T-helper 1 cell treated with Interleukin-12 subunit alpha and Interleukin-12 subunit beta and Interleukin-4 antibody, amounts not matched to agents 30 μg/mL and 1 μg/mL, for 36 hours (primary cell): ENCODE measurements at regions not wholly inside any gene's neighbourhood (a gene's known extent, or its start where the extent isn't known, plus 50 kb on each side); places are given as distances from the start of the nearest gene placed in this dataset.

Experiments used
- H3K27ac Mint-ChIP-seq: one replicate; pipeline ENCODE4 v1.8.0; 2021; ENCODE audit warnings: mild to moderate bottlenecking, mixed read lengths
- H3K27me3 Mint-ChIP-seq: one replicate; pipeline ENCODE4 v1.8.0; 2021; ENCODE audit warnings: low read depth, mixed read lengths
- H3K36me3 Mint-ChIP-seq: one replicate; pipeline ENCODE4 v1.8.0; 2021; ENCODE audit warnings: low read depth, mixed read lengths
- H3K4me1 Mint-ChIP-seq: one replicate; pipeline ENCODE4 v1.8.0; 2021; ENCODE audit warnings: low read depth, mixed read lengths
- H3K4me3 Mint-ChIP-seq: one replicate; pipeline ENCODE4 v1.8.0; 2021; ENCODE audit warnings: mild to moderate bottlenecking, moderate library complexity, mixed read lengths
- H3K9me3 Mint-ChIP-seq: one replicate; pipeline ENCODE4 v1.8.0; 2021; ENCODE audit warnings: mixed read lengths

- no peaks in the 10 kb centered on the region for H3K9me3 Mint-ChIP-seq
- H3K27ac Mint-ChIP-seq = no peak overlapping the region
- H3K36me3 Mint-ChIP-seq = no peaks in the 10 kb centered on the region
- no peak overlapping the region for H3K4me3 Mint-ChIP-seq
- no peaks in the 10 kb centered on the region for H3K4me1 Mint-ChIP-seq
- no peaks in the 10 kb centered on the region for H3K27me3 Mint-ChIP-seq
Measured at GRCh38 chr11:109728056-109728455, 306.1 kb downstream of the C11orf87 start.

DNA sequence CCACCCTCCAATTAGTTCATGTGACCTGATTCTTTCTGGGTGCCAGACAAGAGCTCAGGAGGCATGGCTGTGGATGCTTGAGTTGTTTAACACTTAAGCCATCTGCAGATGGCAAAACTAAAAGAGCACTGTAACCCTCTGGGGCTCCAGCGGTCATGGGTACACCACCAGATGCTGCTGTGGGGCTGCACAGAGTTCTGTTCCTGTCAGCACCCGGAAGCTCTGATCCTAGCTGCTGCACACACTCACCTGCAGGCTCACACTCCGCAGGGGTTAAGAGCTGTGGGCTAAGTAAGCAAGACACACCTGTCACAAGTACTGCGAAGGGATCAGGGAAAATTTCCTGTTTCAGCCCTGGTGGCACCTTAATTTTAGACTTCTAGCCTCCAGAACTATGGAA, 307.8 kb downstream of the C11orf87 start:
- no peak overlapping the region for H3K4me3 Mint-ChIP-seq
- no peak overlapping the region for H3K27ac Mint-ChIP-seq
- no peaks in the 10 kb centered on the region for H3K9me3 Mint-ChIP-seq
- H3K36me3 Mint-ChIP-seq = no peaks in the 10 kb centered on the region
- H3K4me1 Mint-ChIP-seq = no peaks in the 10 kb centered on the region
- no peaks in the 10 kb centered on the region for H3K27me3 Mint-ChIP-seq

- H3K36me3 Mint-ChIP-seq = no peaks in the 10 kb centered on the region
- no peak overlapping the region for H3K4me3 Mint-ChIP-seq
- no peaks in the 10 kb centered on the region for H3K27me3 Mint-ChIP-seq
- H3K27ac Mint-ChIP-seq = no peak overlapping the region
- H3K4me1 Mint-ChIP-seq = no peaks in the 10 kb centered on the region
- no peaks in the 10 kb centered on the region for H3K9me3 Mint-ChIP-seq
Measured at GRCh38 chr11:109730669-109731068, 308.7 kb downstream of the C11orf87 start.

GRCh38 chr11:109731451-109731850, 309.5 kb downstream of the C11orf87 start:
- H3K27me3 Mint-ChIP-seq = no peaks in the 10 kb centered on the region
- H3K4me3 Mint-ChIP-seq = no peak overlapping the region
- no peaks in the 10 kb centered on the region for H3K9me3 Mint-ChIP-seq
- no peak overlapping the region for H3K27ac Mint-ChIP-seq
- no peaks in the 10 kb centered on the region for H3K36me3 Mint-ChIP-seq
- no peaks in the 10 kb centered on the region for H3K4me1 Mint-ChIP-seq

DNA sequence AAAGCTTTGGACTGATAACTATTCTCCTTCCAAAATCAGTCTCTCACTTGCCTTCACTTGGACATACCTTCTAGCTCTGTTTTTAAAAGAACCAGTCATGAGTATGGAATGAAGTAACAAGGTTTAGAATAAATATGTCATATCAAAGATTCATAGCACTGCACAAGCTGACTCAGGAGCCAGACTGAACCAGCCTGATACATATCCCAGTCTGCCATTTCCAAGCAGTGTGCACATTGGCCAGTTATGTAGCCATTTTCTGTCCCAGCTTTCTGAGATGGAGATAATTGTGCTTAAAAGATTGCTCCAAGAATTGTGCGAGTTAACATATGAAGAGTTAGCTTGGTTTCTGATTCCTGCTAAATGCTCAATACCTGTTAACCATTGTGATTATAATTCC, 311.3 kb downstream of the C11orf87 start:
- H3K9me3 Mint-ChIP-seq = no peaks in the 10 kb centered on the region

GRCh38 chr11:109734566-109734965, 312.6 kb downstream of the C11orf87 start:
- Mint-ChIP-seq H3K27me3 (no peaks in the 10 kb centered on the region), H3K9me3 (no peaks in the 10 kb centered on the region), H3K36me3 (no peaks in the 10 kb centered on the region), H3K4me1 (no peaks in the 10 kb centered on the region), H3K4me3 (no peak overlapping the region), H3K27ac (no peak overlapping the region)

More for the DNA sequence above, 311.3 kb downstream of the C11orf87 start:
- H3K36me3 Mint-ChIP-seq = no peaks in the 10 kb centered on the region
- H3K27me3 Mint-ChIP-seq = no peaks in the 10 kb centered on the region
- no peaks in the 10 kb centered on the region for H3K4me1 Mint-ChIP-seq
- H3K27ac Mint-ChIP-seq = no peak overlapping the region
- H3K4me3 Mint-ChIP-seq = no peak overlapping the region

DNA sequence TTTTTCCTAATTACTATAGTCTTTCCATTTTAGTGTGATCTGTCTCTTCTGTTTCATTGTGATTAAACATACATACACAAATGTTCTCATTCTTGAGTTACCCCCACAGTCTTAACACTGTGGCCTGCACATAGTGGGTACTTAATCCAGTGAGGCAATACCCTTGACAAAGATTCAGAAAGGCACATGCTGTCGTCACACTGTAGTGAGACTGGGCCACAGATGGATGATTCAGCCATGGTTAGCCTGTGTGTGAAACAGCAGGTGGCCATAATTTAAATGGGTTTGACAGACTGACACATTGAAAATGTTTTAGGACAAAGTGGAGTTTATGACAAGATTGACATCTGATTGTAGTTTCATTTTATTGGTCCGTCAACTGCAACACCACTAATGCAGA, 313.1 kb downstream of the C11orf87 start:
- Mint-ChIP-seq H3K36me3 (no peaks in the 10 kb centered on the region), H3K27me3 (no peaks in the 10 kb centered on the region), H3K4me1 (no peaks in the 10 kb centered on the region), H3K4me3 (no peak overlapping the region), H3K9me3 (no peaks in the 10 kb centered on the region), H3K27ac (no peak overlapping the region)

DNA sequence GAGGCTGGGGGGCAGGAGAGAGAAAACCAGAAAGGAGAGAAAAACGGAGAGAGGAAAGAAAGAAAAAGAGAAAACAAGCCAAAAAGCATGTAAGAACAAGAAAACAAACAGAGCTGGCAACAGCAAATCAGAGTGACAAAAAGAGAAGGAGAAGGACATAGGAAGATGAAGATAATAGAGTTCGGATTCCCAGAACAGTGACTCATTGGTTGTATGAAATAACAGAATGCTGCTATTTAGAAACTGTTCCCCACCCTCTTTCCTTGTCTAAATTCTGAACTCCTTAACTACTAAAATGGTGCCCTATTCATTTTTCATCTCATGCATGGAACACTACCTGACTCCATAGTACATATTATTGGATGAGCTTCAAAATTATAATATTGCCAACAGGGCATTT, 317.4 kb downstream of the C11orf87 start:
- Mint-ChIP-seq H3K4me3 (no peak overlapping the region), H3K4me1 (no peaks in the 10 kb centered on the region), H3K27ac (no peak overlapping the region), H3K36me3 (no peaks in the 10 kb centered on the region), H3K27me3 (no peaks in the 10 kb centered on the region), H3K9me3 (no peaks in the 10 kb centered on the region)

- H3K27me3 Mint-ChIP-seq = no peaks in the 10 kb centered on the region
Measured at GRCh38 chr11:109745996-109746625, 324.1 kb downstream of the C11orf87 start.

DNA sequence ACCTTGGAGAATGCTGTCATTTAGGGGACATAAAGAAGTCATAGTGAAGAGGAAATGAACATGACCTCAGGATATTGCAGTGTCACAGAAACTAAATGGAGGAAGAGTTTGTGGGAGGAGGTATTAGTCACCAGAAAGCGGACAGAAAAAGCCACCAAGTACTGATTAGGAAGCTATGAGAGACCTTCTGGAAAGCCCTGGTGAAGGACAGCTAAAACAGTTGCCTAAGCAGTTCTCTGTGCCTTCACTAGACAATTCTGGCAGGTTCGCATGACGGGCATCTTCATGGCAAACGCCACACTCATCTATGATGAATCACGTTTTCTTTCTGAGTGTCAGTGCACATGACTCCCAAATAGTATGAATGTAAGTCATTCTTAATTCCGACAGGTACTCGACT, 325.8 kb downstream of the C11orf87 start:
- no peak overlapping the region for H3K27ac Mint-ChIP-seq
- no peaks in the 10 kb centered on the region for H3K9me3 Mint-ChIP-seq
- no peak overlapping the region for H3K4me3 Mint-ChIP-seq
- no peaks in the 10 kb centered on the region for H3K4me1 Mint-ChIP-seq
- no peaks in the 10 kb centered on the region for H3K27me3 Mint-ChIP-seq
- H3K36me3 Mint-ChIP-seq = no peaks in the 10 kb centered on the region

More at GRCh38 chr11:109745996-109746625, 324.1 kb downstream of the C11orf87 start:
- no peaks in the 10 kb centered on the region for H3K9me3 Mint-ChIP-seq
- H3K4me1 Mint-ChIP-seq = no peaks in the 10 kb centered on the region
- no peak overlapping the region for H3K4me3 Mint-ChIP-seq
- H3K27ac Mint-ChIP-seq = no peak overlapping the region
- H3K36me3 Mint-ChIP-seq = no peaks in the 10 kb centered on the region

- no peak overlapping the region for H3K4me3 Mint-ChIP-seq
- H3K27ac Mint-ChIP-seq = no peak overlapping the region
- no peaks in the 10 kb centered on the region for H3K9me3 Mint-ChIP-seq
- no peaks in the 10 kb centered on the region for H3K36me3 Mint-ChIP-seq
- H3K27me3 Mint-ChIP-seq = no peaks in the 10 kb centered on the region
- no peaks in the 10 kb centered on the region for H3K4me1 Mint-ChIP-seq
Measured at GRCh38 chr11:109749476-109749875, 327.5 kb downstream of the C11orf87 start.

GRCh38 chr11:109750964-109751363, 329.0 kb downstream of the C11orf87 start:
- H3K9me3 Mint-ChIP-seq = no peaks in the 10 kb centered on the region
- H3K27me3 Mint-ChIP-seq = no peaks in the 10 kb centered on the region
- H3K36me3 Mint-ChIP-seq = no peaks in the 10 kb centered on the region
- no peak overlapping the region for H3K27ac Mint-ChIP-seq
- no peaks in the 10 kb centered on the region for H3K4me1 Mint-ChIP-seq
- no peak overlapping the region for H3K4me3 Mint-ChIP-seq

DNA sequence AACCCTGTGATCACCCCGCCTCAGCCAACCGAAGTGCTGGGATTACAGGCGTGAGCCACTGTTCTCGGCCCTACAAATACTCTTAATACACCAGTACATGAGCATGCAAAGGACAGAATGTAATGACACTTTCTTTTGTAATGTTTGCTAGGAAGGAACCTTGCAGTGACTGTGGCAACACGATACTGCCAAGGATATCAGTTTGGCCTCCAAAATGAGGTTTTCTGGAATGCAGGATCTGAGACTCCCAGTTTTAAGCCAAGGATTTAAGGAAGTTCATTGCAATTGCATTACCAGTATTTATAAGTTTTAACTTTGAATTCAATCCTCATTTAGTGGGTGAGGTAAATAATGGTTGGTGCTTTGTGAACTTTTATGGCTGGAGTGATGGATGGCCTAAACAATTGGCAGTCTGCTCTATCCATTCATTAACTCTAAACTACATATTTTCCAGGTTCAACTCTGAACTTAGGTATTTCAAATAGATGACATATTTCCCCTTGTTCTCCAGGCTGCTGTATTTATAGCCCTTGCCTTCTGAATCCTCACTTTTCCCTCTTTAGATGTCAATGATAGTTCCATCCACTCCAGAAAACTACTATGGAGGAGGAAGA, 330.3 kb downstream of the C11orf87 start:
- H3K27ac Mint-ChIP-seq = no peak overlapping the region
- no peaks in the 10 kb centered on the region for H3K27me3 Mint-ChIP-seq
- no peaks in the 10 kb centered on the region for H3K4me1 Mint-ChIP-seq

GRCh38 chr11:109756521-109756920, 334.5 kb downstream of the C11orf87 start:
- no peak overlapping the region for H3K4me3 Mint-ChIP-seq
- no peaks in the 10 kb centered on the region for H3K36me3 Mint-ChIP-seq
- no peak overlapping the region for H3K27ac Mint-ChIP-seq
- H3K9me3 Mint-ChIP-seq = peaks cover 5% of the 10 kb centered on the region
- no peaks in the 10 kb centered on the region for H3K4me1 Mint-ChIP-seq
- no peaks in the 10 kb centered on the region for H3K27me3 Mint-ChIP-seq

More for the DNA sequence above, 330.3 kb downstream of the C11orf87 start:
- H3K9me3 Mint-ChIP-seq = no peaks in the 10 kb centered on the region
- H3K4me3 Mint-ChIP-seq = no peak overlapping the region
- H3K36me3 Mint-ChIP-seq = no peaks in the 10 kb centered on the region

DNA sequence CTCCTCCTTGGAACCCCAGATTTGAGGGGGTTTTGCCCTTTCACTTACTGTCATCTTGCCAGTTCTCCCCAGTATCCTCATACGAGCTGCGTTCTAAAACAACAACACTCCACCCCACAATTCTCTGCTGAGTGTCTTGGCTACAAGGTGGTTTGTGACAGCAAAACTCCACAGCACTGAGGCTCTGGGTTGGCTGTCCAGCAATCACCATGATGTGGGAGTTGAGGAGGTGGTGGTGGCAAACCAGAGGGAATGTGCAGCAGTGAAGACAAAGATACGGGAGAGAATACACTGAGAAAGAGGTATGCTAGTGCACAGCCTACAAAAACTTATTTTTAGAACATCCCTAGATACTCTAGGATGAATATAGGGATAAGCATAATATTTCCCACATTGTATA, 335.0 kb downstream of the C11orf87 start:
- Mint-ChIP-seq H3K36me3 (no peaks in the 10 kb centered on the region), H3K27ac (no peak overlapping the region), H3K4me3 (no peak overlapping the region), H3K27me3 (no peaks in the 10 kb centered on the region), H3K9me3 (peaks cover 9% of the 10 kb centered on the region), H3K4me1 (no peaks in the 10 kb centered on the region)
